ENCODE measurements at regions not wholly inside any gene's neighbourhood (a gene's known extent, or its start where the extent isn't known, plus 50 kb on each side); places are given as distances from the start of the nearest gene placed in this dataset.
"Not testable (repeated sequence)": the region's sequence is repeated elsewhere in the genome, so short reads cannot be mapped to it uniquely, and the experiment has no call there.

DNA sequence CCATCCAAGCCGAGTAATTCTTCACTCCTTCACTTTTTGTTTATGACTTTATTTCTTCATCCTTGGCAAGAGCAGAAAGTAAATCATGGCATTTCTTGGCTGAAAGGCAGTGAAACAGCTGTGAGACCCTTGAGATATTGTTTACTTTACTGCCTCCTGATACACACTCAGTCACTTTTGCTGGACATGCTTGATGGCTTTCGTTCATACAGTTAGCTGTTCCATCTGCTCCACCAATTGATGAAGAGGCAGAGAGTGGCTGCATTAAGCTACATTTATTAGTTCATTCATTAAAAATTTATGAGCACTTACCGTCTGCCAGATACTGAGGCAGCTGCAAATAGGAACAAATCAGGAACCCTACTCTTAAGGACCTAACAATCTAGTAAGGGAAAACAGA is 184.4 kb upstream of the OR13F1 start:
- DNase-seq (ENCODE audit: low spot score) = no peak
- TF ChIP-seq, protein P1, sequence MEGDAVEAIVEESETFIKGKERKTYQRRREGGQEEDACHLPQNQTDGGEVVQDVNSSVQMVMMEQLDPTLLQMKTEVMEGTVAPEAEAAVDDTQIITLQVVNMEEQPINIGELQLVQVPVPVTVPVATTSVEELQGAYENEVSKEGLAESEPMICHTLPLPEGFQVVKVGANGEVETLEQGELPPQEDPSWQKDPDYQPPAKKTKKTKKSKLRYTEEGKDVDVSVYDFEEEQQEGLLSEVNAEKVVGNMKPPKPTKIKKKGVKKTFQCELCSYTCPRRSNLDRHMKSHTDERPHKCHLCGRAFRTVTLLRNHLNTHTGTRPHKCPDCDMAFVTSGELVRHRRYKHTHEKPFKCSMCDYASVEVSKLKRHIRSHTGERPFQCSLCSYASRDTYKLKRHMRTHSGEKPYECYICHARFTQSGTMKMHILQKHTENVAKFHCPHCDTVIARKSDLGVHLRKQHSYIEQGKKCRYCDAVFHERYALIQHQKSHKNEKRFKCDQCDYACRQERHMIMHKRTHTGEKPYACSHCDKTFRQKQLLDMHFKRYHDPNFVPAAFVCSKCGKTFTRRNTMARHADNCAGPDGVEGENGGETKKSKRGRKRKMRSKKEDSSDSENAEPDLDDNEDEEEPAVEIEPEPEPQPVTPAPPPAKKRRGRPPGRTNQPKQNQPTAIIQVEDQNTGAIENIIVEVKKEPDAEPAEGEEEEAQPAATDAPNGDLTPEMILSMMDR (IDR thresholded peaks at IDR 0.05; ENCODE audit: extremely low read depth, missing control alignments) = no peak

DNA sequence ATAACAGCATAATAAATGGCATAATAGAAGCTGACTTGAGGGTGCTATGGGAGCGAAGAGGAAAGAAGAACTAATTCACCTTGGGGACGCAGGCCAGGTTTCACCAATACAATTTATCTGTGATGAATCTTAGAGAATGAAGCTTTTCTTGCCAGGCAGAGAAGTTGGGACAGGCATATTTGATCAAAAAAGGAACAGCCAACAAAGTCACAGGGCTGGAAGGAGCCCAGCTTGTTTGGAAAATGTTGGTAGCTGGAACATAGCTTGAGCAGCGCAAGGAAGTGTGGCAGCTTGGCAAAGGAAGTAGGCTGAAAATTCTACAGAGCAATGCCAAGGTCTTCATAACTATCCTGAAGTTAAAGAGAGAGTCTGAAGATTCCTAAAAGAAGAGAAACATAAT is 181.5 kb upstream of the OR13F1 start:
- TF ChIP-seq, protein P1 (IDR thresholded peaks at IDR 0.05; ENCODE audit: extremely low read depth, missing control alignments) = no peak
- no peak for DNase-seq (ENCODE audit: low spot score)

DNA sequence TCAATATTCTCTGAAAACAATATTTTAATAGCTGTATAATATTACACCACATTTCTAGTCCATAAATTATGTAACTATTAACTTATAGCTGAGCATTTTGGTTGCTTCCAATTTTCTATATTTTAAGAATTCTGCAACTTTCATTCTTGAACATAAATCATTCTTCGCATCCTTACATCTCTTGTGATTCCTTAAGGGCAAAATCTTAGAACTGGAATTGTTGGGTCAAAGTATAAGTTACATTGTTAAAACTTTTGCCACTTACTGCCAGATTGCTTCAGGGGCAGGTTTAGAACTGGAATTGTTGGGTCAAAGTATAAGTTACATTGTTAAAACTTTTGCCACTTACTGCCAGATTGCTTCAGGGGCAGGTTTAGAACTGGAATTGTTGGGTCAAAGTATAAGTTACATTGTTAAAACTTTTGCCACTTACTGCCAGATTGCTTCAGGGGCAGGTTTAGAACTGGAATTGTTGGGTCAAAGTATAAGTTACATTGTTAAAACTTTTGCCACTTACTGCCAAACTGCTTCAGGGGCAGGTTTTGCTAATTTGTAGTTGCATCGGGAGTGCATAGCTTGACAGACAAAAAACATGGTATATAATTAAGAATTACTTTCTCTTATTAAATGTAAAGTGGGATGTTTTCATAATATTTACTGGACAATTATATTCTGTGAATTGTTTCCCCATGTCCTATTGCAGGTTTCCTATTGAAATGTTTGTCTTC is 179.9 kb upstream of the OR13F1 start:
- not testable (repeated sequence) for DNase-seq (ENCODE audit: low spot score)

DNA sequence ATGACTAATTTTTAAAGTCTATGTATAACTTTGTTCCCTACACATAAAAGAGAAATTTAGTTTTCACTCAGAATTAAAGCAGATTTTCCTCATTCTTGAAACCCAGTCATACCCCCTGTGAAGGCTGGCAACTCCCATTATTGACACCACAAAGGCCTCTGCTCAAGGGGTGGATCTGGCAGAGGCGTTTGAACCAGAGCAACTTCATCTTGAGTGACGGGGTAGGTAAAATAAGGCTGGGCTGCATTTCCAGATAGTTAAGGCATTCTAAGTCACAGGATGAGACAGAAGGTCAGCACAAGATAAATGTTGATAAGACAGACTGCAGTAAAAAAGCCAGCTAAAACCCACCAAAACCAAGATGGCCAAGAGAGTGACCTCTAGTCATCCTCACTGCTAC is 177.2 kb upstream of the OR13F1 start:
- no peak for DNase-seq (ENCODE audit: low spot score)
- TF ChIP-seq, protein P1 (IDR thresholded peaks at IDR 0.05; ENCODE audit: extremely low read depth, missing control alignments) = no peak

DNA sequence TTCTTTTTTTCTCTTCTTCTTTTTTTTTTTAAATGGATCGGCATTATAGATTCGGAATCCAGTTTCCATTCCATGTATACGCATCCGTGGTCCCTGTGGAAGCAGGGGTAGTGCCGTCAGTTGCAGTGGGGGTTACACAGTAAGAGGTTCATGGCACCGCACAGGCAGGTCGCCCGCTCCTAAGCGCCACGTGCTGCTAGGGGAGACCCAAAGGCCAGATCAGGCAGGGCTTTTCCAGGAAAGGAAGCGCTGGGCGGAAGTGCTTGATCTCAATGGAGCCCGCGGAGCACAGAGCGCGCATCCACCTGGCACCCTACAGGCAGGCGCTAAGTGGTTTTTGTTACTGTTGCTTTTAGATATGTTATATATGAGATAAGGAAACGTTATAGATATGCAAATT is 174.8 kb upstream of the OR13F1 start:
- TF ChIP-seq, protein P1 (IDR thresholded peaks at IDR 0.05; ENCODE audit: extremely low read depth, missing control alignments) = no peak
- no peak for DNase-seq (ENCODE audit: low spot score)

DNA sequence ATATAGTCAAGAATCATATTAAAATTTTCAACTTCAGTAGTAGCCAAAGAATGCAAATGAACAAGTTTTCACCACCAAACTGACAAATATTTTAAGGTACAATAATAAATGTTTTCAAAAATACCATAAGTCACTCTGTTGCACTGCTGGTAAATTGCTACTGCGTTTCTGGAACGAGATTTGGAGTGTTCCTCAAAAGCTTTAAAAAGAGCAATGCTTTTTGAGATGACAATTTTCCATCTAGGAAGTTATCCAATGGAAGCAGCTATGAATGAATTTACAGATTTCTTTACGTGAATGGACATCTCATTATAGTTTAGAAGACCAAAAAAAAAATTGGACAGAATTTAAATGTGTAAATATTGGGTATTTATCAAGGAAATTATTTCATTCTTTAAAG is 173.2 kb upstream of the OR13F1 start:
- DNase-seq (ENCODE audit: low spot score) = no peak
- TF ChIP-seq, protein P1 (IDR thresholded peaks at IDR 0.05; ENCODE audit: extremely low read depth, missing control alignments) = no peak

DNA sequence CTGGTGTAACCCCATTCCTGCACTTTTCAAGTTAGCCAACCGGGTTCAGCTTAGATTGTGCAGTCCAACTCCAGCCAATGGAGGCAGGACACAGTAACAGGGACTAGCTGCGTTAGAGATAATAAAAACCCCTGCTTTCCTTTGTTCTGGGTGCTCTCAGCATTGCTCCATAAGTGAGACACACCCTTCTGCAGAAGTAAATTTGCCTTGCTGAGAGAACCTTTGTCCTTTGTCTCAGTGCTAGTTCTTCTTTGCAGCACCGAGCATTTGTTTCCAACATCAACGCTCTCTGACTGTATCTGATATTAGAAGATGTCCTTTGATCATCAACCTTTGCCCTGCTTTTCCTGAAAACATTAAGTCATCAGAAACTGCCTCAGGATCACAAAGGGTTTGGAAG is 169.5 kb upstream of the OR13F1 start:
- TF ChIP-seq, protein P1 (IDR thresholded peaks at IDR 0.05; ENCODE audit: extremely low read depth, missing control alignments) = no peak
- DNase-seq (ENCODE audit: low spot score) = no peak

DNA sequence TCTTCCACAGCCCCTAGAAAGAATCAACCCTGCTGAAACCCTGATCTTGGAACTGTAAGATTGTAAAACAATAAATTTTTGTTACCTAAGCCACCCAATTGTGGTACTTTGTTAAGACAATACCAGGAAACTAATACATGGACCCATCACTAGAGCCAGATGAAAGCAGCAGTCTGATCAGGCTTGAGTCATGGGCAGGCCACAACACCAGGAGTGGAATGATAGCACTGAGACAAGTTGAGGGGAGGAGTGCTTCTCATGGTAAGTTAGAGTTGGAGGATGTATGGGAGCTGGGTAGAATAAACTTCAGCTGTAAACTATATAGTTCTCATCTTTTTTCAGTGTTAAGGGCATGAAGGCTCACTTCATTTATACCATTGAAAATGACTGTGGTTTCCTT is 164.4 kb upstream of the OR13F1 start:
- DNase-seq (ENCODE audit: low spot score) = no peak

More for the DNA sequence above, 164.4 kb upstream of the OR13F1 start:
- TF ChIP-seq, protein P1 (IDR thresholded peaks at IDR 0.05; ENCODE audit: extremely low read depth, missing control alignments) = no peak

All from GM20000 (cell line).